ENCODE measurements at regions not wholly inside any gene's neighbourhood (a gene's known extent, or its start where the extent isn't known, plus 50 kb on each side); places are given as distances from the start of the nearest gene placed in this dataset.
A peak's percentile ranks its signal among the peaks of the same experiment; 100 is the strongest.

GRCh38 chr11:19474954-19475721, 234.4 kb upstream of the E2F8 start (continued):
- TF ChIP-seq MAX (IDR thresholded peaks at IDR 0.05; ENCODE audit: low read depth, low read length) (no peak), ATF7 (IDR thresholded peaks at IDR 0.05; ENCODE audit: low read depth) (peak; percentile 70), HDAC2 (IDR thresholded peaks at IDR 0.05) (no peak), EP300 (IDR thresholded peaks at IDR 0.05; ENCODE audit: borderline replicate concordance in 1 of 2, control insufficient read depth in 1 of 2, low read depth in 2 of 2, low read length in 2 of 2) (peak in 1 of 2 experiments; percentile 75; a peak in 2 of 4 replicates), BCL11A (IDR thresholded peaks at IDR 0.05; ENCODE audit: low read depth, low read length) (no peak), RELB (IDR thresholded peaks at IDR 0.05; ENCODE audit: low read depth) (peak; percentile 76), NFIC (IDR thresholded peaks at IDR 0.05; ENCODE audit: low read depth, low read length) (peak; percentile 49; the same call in 1 of the 2 replicates), CREM (IDR thresholded peaks at IDR 0.05; ENCODE audit: low read depth) (peak; percentile 54; the same call in 1 of the 2 replicates), MTA2 (IDR thresholded peaks at IDR 0.05; ENCODE audit: low read depth) (peak; percentile 50; the same call in 1 of the 2 replicates), JUNB (IDR thresholded peaks at IDR 0.05) (peak; percentile 54), RCOR1 (conservative IDR thresholded peaks at IDR 0.05; ENCODE audit: low read depth, low read length) (no peak), MEF2B (IDR thresholded peaks at IDR 0.05; ENCODE audit: partially characterized antibody, poor library complexity, severe bottlenecking) (peak; percentile 72), USF1 (IDR thresholded peaks at IDR 0.05; ENCODE audit: borderline replicate concordance, extremely low read length, insufficient read depth, low read depth, low read length) (no peak), FOS (IDR thresholded peaks at IDR 0.05; ENCODE audit: borderline replicate concordance, extremely low read depth, insufficient read length) (no peak), IKZF2 (IDR thresholded peaks at IDR 0.05) (peak; percentile 84 to 88), ATF2 (IDR thresholded peaks at IDR 0.05; ENCODE audit: low read length) (peak; percentile 49; the same call in 1 of the 2 replicates), CHD2 (IDR thresholded peaks at IDR 0.05; ENCODE audit: borderline replicate concordance, low read depth, low read length) (0 out of 2 replicates have a peak, but pooled peaks have one; percentile 11), RUNX3 (IDR thresholded peaks at IDR 0.05; ENCODE audit: low read length) (peak; percentile 59), IKZF1 (conservative IDR thresholded peaks at IDR 0.05) (peak; percentile 68; the same call in 1 of the 2 replicates), CTCF (IDR thresholded peaks at IDR 0.05 in 2 of 3, conservative IDR thresholded peaks at IDR 0.05 in 1 of 3; ENCODE audit: control insufficient read depth in 2 of 3, extremely low read depth in 1 of 3, insufficient read depth in 1 of 3, low read depth in 3 of 3, low read length in 3 of 3) (0 out of 6 replicates have a peak, but pooled peaks of 1 of the 3 experiments have one; percentile 2), SREBF2 (IDR thresholded peaks at IDR 0.05; ENCODE audit: low read length) (no peak), CREB1 (IDR thresholded peaks at IDR 0.05; ENCODE audit: low read depth) (peak; percentile 41; the same call in 1 of the 2 replicates), SUPT20H (IDR thresholded peaks at IDR 0.05; ENCODE audit: borderline replicate concordance, control insufficient read depth, low read depth, low read length) (no peak), EED (IDR thresholded peaks at IDR 0.05; ENCODE audit: low read depth) (peak; percentile 88), TAF1 (IDR thresholded peaks at IDR 0.05; ENCODE audit: borderline replicate concordance, low read depth, low read length) (no peak)

Data from GM12878 (cell line).